ENCODE measurements at regions not wholly inside any gene's neighbourhood (a gene's known extent, or its start where the extent isn't known, plus 50 kb on each side); places are given as distances from the start of the nearest gene placed in this dataset.

DNA sequence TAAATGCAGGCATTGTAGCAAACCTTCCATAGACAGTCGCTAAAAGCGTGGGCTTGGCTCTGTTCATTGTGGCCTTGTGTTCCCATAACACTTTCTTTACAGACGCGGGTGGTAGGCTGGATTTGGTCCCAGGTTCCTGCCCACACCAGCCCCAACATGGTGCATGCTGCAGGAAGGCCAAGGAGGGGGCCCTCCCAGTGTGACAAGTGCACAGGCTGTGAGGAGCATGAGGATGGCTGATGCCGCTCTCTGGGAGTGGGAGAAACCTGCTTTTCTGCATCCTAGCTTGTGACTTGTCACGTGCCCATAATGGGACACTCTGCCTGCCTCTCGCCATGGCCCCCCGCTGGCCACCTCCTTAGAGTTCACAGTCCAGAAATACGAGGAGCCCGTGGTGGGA is 161.8 kb upstream of the B3GAT1 start:
- Histone ChIP-seq H3K4me1 (ENCODE audit: insufficient read depth, low read length, severe bottlenecking) (no peaks in the 10 kb centered on the region), H3K4me2 (ENCODE audit: low read length) (no peak overlapping the region), H3K27me3 (ENCODE audit: insufficient read depth, low read length) (no peaks in the 10 kb centered on the region), H2AFZ (ENCODE audit: low read length) (no peak overlapping the region), H3K4me3 (ENCODE audit: low read depth, low read length, poor library complexity, severe bottlenecking) (no peak overlapping the region), H4K20me1 (ENCODE audit: insufficient read depth, low read length) (no peaks in the 10 kb centered on the region), H3K9me3 (ENCODE audit: low read length) (no peaks in the 10 kb centered on the region), H3K9ac (ENCODE audit: low read length) (no peak overlapping the region), H3K36me3 (ENCODE audit: insufficient read depth, low read length) (no peaks in the 10 kb centered on the region), H3F3A (ENCODE audit: insufficient read depth, low read length) (no peaks in the 10 kb centered on the region), H3K79me2 (ENCODE audit: insufficient read depth, low read length) (no peaks in the 10 kb centered on the region), H3K9me2 (ENCODE audit: low read depth, low read length) (no peaks in the 10 kb centered on the region), H3K27ac (ENCODE audit: low read depth, low read length, poor library complexity, severe bottlenecking) (no peak overlapping the region)
- TF ChIP-seq, protein P1, sequence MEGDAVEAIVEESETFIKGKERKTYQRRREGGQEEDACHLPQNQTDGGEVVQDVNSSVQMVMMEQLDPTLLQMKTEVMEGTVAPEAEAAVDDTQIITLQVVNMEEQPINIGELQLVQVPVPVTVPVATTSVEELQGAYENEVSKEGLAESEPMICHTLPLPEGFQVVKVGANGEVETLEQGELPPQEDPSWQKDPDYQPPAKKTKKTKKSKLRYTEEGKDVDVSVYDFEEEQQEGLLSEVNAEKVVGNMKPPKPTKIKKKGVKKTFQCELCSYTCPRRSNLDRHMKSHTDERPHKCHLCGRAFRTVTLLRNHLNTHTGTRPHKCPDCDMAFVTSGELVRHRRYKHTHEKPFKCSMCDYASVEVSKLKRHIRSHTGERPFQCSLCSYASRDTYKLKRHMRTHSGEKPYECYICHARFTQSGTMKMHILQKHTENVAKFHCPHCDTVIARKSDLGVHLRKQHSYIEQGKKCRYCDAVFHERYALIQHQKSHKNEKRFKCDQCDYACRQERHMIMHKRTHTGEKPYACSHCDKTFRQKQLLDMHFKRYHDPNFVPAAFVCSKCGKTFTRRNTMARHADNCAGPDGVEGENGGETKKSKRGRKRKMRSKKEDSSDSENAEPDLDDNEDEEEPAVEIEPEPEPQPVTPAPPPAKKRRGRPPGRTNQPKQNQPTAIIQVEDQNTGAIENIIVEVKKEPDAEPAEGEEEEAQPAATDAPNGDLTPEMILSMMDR (IDR thresholded peaks at IDR 0.05; ENCODE audit: low read length), result no peak
- TF ChIP-seq EZH2 (IDR thresholded peaks at IDR 0.05; ENCODE audit: borderline replicate concordance, low read length), result no peak

DNA sequence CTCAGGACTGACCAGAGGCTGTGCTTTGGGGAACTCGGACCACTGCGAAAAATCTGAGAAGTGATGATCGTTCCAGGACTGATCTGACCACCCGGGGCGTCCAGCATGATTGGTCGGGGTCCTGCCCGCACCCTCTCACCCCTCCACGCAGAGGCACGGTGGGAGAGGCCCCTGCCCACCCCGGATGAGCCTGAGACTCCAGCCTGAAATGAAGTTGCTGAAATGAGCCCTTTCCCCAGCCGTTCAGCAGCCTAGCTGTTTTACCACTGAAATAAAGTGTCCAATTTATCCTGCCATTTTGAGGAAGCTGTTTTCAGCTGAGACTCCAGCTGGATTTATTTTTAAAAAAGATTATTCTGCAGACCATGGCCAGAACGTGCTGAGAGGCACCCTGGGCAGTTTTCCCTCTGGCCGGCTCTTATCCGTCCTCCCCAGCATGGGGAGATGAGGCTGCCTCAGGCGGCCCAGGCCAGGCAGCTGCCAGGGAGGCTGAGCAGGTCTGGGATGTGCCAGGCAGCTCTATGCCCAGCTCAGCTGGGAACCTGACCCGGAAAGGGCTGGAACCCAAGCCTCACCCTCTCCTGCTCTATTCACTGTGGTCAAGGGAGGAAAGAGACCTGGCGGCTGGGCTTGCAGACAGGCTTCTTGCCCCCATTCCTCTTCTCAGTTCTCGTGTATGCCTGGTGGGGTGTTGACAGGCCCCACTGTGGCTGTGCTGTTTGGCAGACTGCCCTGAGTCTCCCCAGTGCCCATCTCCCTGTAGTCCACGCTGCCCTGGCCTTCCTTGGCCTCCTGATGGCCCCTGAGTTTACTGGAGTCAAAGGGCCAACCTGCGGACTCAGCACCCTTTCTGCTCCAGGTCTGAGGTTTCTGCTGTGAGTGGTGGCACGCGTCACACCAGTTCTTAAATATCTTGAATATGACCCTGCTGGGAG is 161.0 kb upstream of the B3GAT1 start:
- no peaks in the 10 kb centered on the region for H3K79me2 ChIP-seq (ENCODE audit: insufficient read depth, low read length)
- H3K9ac ChIP-seq (ENCODE audit: low read length), result no peak overlapping the region
- no peak overlapping the region for H3K4me2 ChIP-seq (ENCODE audit: low read length)
- H3K36me3 ChIP-seq (ENCODE audit: insufficient read depth, low read length), result no peaks in the 10 kb centered on the region
- no peak overlapping the region for H3K4me3 ChIP-seq (ENCODE audit: low read depth, low read length, poor library complexity, severe bottlenecking)
- H3K27me3 ChIP-seq (ENCODE audit: insufficient read depth, low read length), result no peaks in the 10 kb centered on the region
- H4K20me1 ChIP-seq (ENCODE audit: insufficient read depth, low read length), result no peaks in the 10 kb centered on the region
- no peaks in the 10 kb centered on the region for H3K9me3 ChIP-seq (ENCODE audit: low read length)
- no peaks in the 10 kb centered on the region for H3K4me1 ChIP-seq (ENCODE audit: insufficient read depth, low read length, severe bottlenecking)
- no peaks in the 10 kb centered on the region for H3K9me2 ChIP-seq (ENCODE audit: low read depth, low read length)
- H3K27ac ChIP-seq (ENCODE audit: low read depth, low read length, poor library complexity, severe bottlenecking), result no peak overlapping the region
- no peak overlapping the region for H2AFZ ChIP-seq (ENCODE audit: low read length)
- no peaks in the 10 kb centered on the region for H3F3A ChIP-seq (ENCODE audit: insufficient read depth, low read length)
- no peak for TF ChIP-seq EZH2 (IDR thresholded peaks at IDR 0.05; ENCODE audit: borderline replicate concordance, low read length)
- TF ChIP-seq, protein P1 (IDR thresholded peaks at IDR 0.05; ENCODE audit: low read length), result no peak

DNA sequence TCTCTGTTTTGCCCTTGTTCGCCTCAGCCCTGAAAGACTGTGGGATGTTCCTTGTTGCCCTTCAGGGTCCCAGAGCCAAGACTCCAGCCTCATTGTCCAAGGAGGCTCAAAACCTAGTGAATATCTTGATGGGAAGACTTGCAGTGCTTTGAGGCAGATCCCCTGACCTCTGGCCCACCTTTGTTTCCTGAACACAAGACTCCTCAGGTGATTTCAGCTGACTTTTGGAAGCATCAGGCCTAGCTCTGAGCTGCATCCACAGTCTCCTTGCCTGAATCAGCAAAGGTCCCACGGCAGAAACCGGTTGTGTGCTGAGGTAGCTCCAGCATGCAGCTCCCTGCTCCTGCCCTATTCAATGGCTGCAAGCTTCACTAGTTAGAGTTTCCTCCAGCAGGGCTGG is 159.3 kb upstream of the B3GAT1 start:
- Histone ChIP-seq H3K27ac (ENCODE audit: low read depth, low read length, poor library complexity, severe bottlenecking) (no peak overlapping the region), H3K4me1 (ENCODE audit: insufficient read depth, low read length, severe bottlenecking) (no peaks in the 10 kb centered on the region)
- no peak for TF ChIP-seq EZH2 (IDR thresholded peaks at IDR 0.05; ENCODE audit: borderline replicate concordance, low read length)
- TF ChIP-seq, protein P1 (IDR thresholded peaks at IDR 0.05; ENCODE audit: low read length), result no peak

More for the DNA sequence above, 159.3 kb upstream of the B3GAT1 start:
- H3K4me2 ChIP-seq (ENCODE audit: low read length), result no peak overlapping the region
- H3K4me3 ChIP-seq (ENCODE audit: low read depth, low read length, poor library complexity, severe bottlenecking), result no peak overlapping the region
- no peaks in the 10 kb centered on the region for H4K20me1 ChIP-seq (ENCODE audit: insufficient read depth, low read length)
- no peaks in the 10 kb centered on the region for H3F3A ChIP-seq (ENCODE audit: insufficient read depth, low read length)
- H3K9ac ChIP-seq (ENCODE audit: low read length), result no peak overlapping the region
- H3K27me3 ChIP-seq (ENCODE audit: insufficient read depth, low read length), result no peaks in the 10 kb centered on the region
- no peak overlapping the region for H2AFZ ChIP-seq (ENCODE audit: low read length)
- H3K79me2 ChIP-seq (ENCODE audit: insufficient read depth, low read length), result no peaks in the 10 kb centered on the region
- H3K9me2 ChIP-seq (ENCODE audit: low read depth, low read length), result no peaks in the 10 kb centered on the region
- H3K9me3 ChIP-seq (ENCODE audit: low read length), result no peaks in the 10 kb centered on the region
- H3K36me3 ChIP-seq (ENCODE audit: insufficient read depth, low read length), result no peaks in the 10 kb centered on the region

All from OCI-LY1 (cell line).